HEK293 (cell line): ENCODE measurements at regions not wholly inside any gene's neighbourhood (a gene's known extent, or its start where the extent isn't known, plus 50 kb on each side); places are given as distances from the start of the nearest gene placed in this dataset.

Experiments used
- CTCF ChIA-PET: fragments of 350-600 bp; formaldehyde crosslinking; extraction: SDS; loops from one replicate; lab custom pipeline; 2021; ENCODE audit warnings: antibody characterized with exemption; lab: Yijun Ruan, JAX
- POLR2A ChIA-PET: fragments of 300-600 bp; formaldehyde crosslinking; extraction: SDS; loops from one replicate; lab custom pipeline; 2020; ENCODE audit warnings: antibody characterized with exemption, inconsistent platforms; lab: Yijun Ruan, JAX
- H3K27ac ChIP-seq: fragments of 200-500 bp; sonication (Bioruptor generic); 2 replicates; pipeline ENCODE4 v1.5.1; 2014; ENCODE audit warnings: low read depth, low read length, control low read depth, inconsistent platforms; ENCODE audit errors: extremely low read depth
- H3K36me3 ChIP-seq, 2 experiments: fragments of 200-500 bp in 1 of 2; sonication (Bioruptor generic) in 1 of 2; 1 replicate in 1 of 2; 2 replicates in 1 of 2; pipeline ENCODE4 v1.5.1; 2014 to 2017; ENCODE audit warnings: inconsistent platforms in 2 of 2, low read length in 2 of 2; ENCODE audit not compliant: control insufficient read depth in 2 of 2, insufficient read depth in 1 of 2
- H3K4me1 ChIP-seq: fragments of 200-500 bp; sonication (Bioruptor generic); 2 replicates; pipeline ENCODE4 v1.5.1; 2014; ENCODE audit warnings: mild to moderate bottlenecking, low read length, inconsistent platforms; ENCODE audit not compliant: control insufficient read depth, insufficient read depth
- H3K4me3 ChIP-seq: 2 replicates; pipeline ENCODE4 v1.5.1; 2011; ENCODE audit warnings: low read depth, mild to moderate bottlenecking, control low read depth, low read length, moderate library complexity
- H3K9me3 ChIP-seq: fragments of 200-500 bp; sonication (Bioruptor generic); 2 replicates; pipeline ENCODE4 v1.5.1; 2014; ENCODE audit warnings: low read depth, low read length, inconsistent platforms; ENCODE audit not compliant: control insufficient read depth, insufficient read depth
- BCL11B ChIP-seq: fragments of 450-650 bp; formaldehyde crosslinking; IDR thresholded peaks from 2 replicates; pipeline ENCODE4 v1.5.1; 2016; ENCODE audit warnings: low read depth, missing biosample characterization, missing genetic modification characterization
- GLIS1 ChIP-seq: fragments of 450-650 bp; formaldehyde crosslinking; IDR thresholded peaks from 2 replicates; pipeline ENCODE4 v1.5.1; 2016; ENCODE audit warnings: missing biosample characterization, missing genetic modification characterization
- ZBTB17 ChIP-seq: fragments of 450-650 bp; formaldehyde crosslinking; IDR thresholded peaks from 2 replicates; pipeline ENCODE4 v1.5.1; 2016; ENCODE audit warnings: missing biosample characterization, missing genetic modification characterization
- ZBTB48 ChIP-seq: fragments of 450-650 bp; formaldehyde crosslinking; IDR thresholded peaks from 2 replicates; pipeline ENCODE4 v1.5.1; 2016; ENCODE audit warnings: missing biosample characterization, missing genetic modification characterization
- ZFP41 ChIP-seq: fragments of 450-650 bp; formaldehyde crosslinking; IDR thresholded peaks from 2 replicates; pipeline ENCODE4 v1.5.1; 2016; ENCODE audit warnings: missing biosample characterization, missing genetic modification characterization, borderline replicate concordance
- ZNF140 ChIP-seq: fragments of 450-650 bp; formaldehyde crosslinking; IDR thresholded peaks from 2 replicates; pipeline ENCODE4 v1.5.1; 2016; ENCODE audit warnings: missing biosample characterization, missing genetic modification characterization
- ZNF274 ChIP-seq, 2 experiments: fragments of 200-500 bp in 1 of 2; fragments of 450-650 bp in 1 of 2; sonication (Bioruptor generic) in 1 of 2; formaldehyde crosslinking in 1 of 2; IDR thresholded peaks; 2 replicates each; pipeline versions ENCODE4 v1.5.1 to v1.6.1; 2014 to 2016; ENCODE audit warnings: borderline replicate concordance in 1 of 2, inconsistent platforms in 1 of 2, low read length in 1 of 2, missing biosample characterization in 1 of 2, missing genetic modification characterization in 1 of 2
- ZNF350 ChIP-seq: fragments of 450-650 bp; formaldehyde crosslinking; IDR thresholded peaks from 2 replicates; pipeline ENCODE4 v1.5.0; 2017; ENCODE audit warnings: missing biosample characterization, mild to moderate bottlenecking, missing genetic modification characterization
- ZNF354C ChIP-seq: fragments of 450-650 bp; formaldehyde crosslinking; IDR thresholded peaks from 2 replicates; pipeline ENCODE4 v1.5.1; 2016; ENCODE audit warnings: missing biosample characterization, missing genetic modification characterization, low read depth, borderline replicate concordance
- ZNF488 ChIP-seq: fragments of 450-650 bp; formaldehyde crosslinking; IDR thresholded peaks from 2 replicates; pipeline ENCODE4 v1.5.1; 2016; ENCODE audit warnings: missing biosample characterization, missing genetic modification characterization
- ZNF501 ChIP-seq: fragments of 450-650 bp; formaldehyde crosslinking; IDR thresholded peaks from 2 replicates; pipeline ENCODE4 v1.5.1; 2016; ENCODE audit warnings: missing biosample characterization, missing genetic modification characterization
- ZNF571 ChIP-seq: fragments of 450-650 bp; formaldehyde crosslinking; IDR thresholded peaks from 2 replicates; pipeline ENCODE4 v1.5.0; 2017; ENCODE audit warnings: missing biosample characterization, missing genetic modification characterization
- ZNF747 ChIP-seq: fragments of 450-650 bp; formaldehyde crosslinking; IDR thresholded peaks from 2 replicates; pipeline ENCODE4 v1.5.1; 2016; ENCODE audit warnings: missing biosample characterization, missing genetic modification characterization
- ZNF768 ChIP-seq: fragments of 450-650 bp; formaldehyde crosslinking; IDR thresholded peaks from 2 replicates; pipeline ENCODE4 v1.5.1; 2018; ENCODE audit warnings: missing biosample characterization, mild to moderate bottlenecking, missing genetic modification characterization
- ZXDB ChIP-seq: fragments of 450-650 bp; formaldehyde crosslinking; IDR thresholded peaks from 2 replicates; pipeline ENCODE4 v1.5.1; 2016; ENCODE audit warnings: missing biosample characterization, missing genetic modification characterization
- TF ChIP-seq, protein P1 (sequence below): fragments of 450-650 bp; formaldehyde crosslinking; IDR thresholded peaks from 2 replicates; pipeline ENCODE4 v1.5.1; 2016; ENCODE audit warnings: missing biosample characterization, missing genetic modification characterization
- TF ChIP-seq, protein P2 (sequence below): fragments of 450-650 bp; formaldehyde crosslinking; IDR thresholded peaks from 2 replicates; pipeline ENCODE4 v1.5.1; 2017; ENCODE audit warnings: missing biosample characterization, missing genetic modification characterization
- TF ChIP-seq, protein P3 (sequence below): fragments of 450-650 bp; formaldehyde crosslinking; IDR thresholded peaks from 2 replicates; pipeline ENCODE4; 2016; ENCODE audit warnings: missing biosample characterization, missing genetic modification characterization
- TF ChIP-seq, protein P4 (sequence below): fragments of 450-650 bp; formaldehyde crosslinking; IDR thresholded peaks from 2 replicates; pipeline ENCODE4 v1.5.1; 2016; ENCODE audit warnings: missing biosample characterization, missing genetic modification characterization

DNA sequence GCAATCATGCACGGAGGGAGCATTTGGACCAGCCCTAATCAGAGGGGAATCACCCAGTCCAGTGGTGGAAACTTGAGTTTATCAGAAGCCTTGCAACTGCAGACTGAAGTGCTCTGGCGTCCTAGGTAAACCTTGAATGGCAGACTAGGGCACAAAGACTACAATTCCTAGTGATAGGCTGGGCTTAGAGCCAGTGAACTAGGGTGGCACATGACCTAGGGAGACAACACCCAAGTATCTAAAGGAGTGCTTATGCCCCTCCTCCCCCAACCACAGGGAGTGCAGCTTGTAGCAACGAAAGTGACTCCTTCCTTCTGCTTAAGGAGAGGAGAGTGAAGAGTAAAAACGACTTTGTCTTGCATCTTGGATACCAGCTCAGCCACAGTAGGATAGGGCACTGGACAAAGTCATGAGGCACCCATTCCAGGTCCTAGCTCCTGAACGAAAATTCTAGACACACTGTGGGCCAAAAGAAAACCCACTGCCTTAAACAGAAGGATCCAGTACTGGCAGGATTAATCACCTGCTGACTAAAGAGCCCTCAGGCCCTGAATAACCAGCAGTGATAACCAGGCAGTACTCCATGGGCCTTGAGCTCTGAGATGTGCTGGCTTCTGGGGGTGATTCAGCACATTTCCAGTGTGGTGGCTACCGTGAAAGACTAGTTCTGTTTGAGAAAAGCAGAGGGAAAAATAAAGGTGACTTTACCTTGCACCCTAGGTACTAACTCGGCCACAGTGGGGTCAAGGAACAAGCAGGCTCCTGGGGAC is 58.7 kb upstream of the STARD8 start:
- H3K27ac ChIP-seq, result no peak overlapping the region
- TF ChIP-seq ZNF354C (tag by site-specific recombination), result no peak
- no peak for TF ChIP-seq ZBTB48 (tag by site-specific recombination)
- TF ChIP-seq ZNF350 (tag by site-specific recombination), result no peak
- TF ChIP-seq ZNF501 (tag by site-specific recombination), result no peak
- TF ChIP-seq ZNF768 (tag by site-specific recombination), result no peak
- TF ChIP-seq ZNF140, result no peak
- TF ChIP-seq, protein P1, sequence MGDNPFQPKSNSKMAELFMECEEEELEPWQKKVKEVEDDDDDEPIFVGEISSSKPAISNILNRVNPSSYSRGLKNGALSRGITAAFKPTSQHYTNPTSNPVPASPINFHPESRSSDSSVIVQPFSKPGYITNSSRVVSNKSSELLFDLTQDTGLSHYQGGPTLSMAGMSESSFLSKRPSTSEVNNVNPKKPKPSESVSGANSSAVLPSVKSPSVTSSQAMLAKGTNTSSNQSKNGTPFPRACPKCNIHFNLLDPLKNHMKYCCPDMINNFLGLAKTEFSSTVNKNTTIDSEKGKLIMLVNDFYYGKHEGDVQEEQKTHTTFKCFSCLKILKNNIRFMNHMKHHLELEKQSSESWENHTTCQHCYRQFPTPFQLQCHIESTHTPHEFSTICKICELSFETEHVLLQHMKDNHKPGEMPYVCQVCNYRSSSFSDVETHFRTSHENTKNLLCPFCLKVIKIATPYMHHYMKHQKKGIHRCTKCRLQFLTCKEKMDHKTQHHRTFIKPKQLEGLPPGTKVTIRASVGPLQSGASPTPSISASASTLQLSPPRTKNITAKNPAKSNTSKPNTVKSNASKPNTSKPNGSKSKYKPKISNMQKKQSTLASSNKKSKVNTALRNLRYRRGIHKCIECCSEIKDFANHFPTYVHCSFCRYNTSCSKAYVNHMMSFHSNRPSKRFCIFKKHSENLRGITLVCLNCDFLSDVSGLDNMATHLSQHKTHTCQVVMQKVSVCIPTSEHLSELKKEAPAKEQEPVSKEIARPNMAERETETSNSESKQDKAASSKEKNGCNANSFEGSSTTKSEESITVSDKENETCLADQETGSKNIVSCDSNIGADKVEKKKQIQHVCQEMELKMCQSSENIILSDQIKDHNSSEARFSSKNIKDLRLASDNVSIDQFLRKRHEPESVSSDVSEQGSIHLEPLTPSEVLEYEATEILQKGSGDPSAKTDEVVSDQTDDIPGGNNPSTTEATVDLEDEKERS (tag by site-specific recombination), result no peak
- no peak for TF ChIP-seq BCL11B (tag by site-specific recombination)
- TF ChIP-seq ZNF274 (IDR thresholded peaks at IDR 0.05; ENCODE audit: low read length), result no peak
- no peak for TF ChIP-seq ZNF274 (tag by site-specific recombination; IDR thresholded peaks at IDR 0.05; ENCODE audit: borderline replicate concordance)
- no peak for TF ChIP-seq ZFP41 (tag by site-specific recombination)
- no peak for TF ChIP-seq ZXDB (tag by site-specific recombination)
- no peak for TF ChIP-seq ZNF747 (tag by site-specific recombination)
- TF ChIP-seq, all 188 proteins: peak for 0
- Histone ChIP-seq H3K36me3 (no peaks in the 10 kb centered on the region), H3K9me3 (peaks cover 2% of the 10 kb centered on the region), H3K4me3 (no peak overlapping the region), H3K4me1 (no peaks in the 10 kb centered on the region)
- ChIA-PET POLR2A (no interaction called here), CTCF (no interaction called here)

- Histone ChIP-seq H3K36me3 (no peaks in the 10 kb centered on the region), H3K27ac (no peak overlapping the region), H3K4me3 (no peak overlapping the region), H3K9me3 (peaks cover 2% of the 10 kb centered on the region), H3K4me1 (no peaks in the 10 kb centered on the region)
- TF ChIP-seq ZBTB48 (tag by site-specific recombination), result no peak
- TF ChIP-seq, protein P2, sequence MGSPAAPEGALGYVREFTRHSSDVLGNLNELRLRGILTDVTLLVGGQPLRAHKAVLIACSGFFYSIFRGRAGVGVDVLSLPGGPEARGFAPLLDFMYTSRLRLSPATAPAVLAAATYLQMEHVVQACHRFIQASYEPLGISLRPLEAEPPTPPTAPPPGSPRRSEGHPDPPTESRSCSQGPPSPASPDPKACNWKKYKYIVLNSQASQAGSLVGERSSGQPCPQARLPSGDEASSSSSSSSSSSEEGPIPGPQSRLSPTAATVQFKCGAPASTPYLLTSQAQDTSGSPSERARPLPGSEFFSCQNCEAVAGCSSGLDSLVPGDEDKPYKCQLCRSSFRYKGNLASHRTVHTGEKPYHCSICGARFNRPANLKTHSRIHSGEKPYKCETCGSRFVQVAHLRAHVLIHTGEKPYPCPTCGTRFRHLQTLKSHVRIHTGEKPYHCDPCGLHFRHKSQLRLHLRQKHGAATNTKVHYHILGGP (tag by site-specific recombination), result no peak
- no peak for TF ChIP-seq ZNF571 (tag by site-specific recombination)
- peak; percentile 85 for TF ChIP-seq GLIS1 (tag by site-specific recombination)
- TF ChIP-seq, protein P3, sequence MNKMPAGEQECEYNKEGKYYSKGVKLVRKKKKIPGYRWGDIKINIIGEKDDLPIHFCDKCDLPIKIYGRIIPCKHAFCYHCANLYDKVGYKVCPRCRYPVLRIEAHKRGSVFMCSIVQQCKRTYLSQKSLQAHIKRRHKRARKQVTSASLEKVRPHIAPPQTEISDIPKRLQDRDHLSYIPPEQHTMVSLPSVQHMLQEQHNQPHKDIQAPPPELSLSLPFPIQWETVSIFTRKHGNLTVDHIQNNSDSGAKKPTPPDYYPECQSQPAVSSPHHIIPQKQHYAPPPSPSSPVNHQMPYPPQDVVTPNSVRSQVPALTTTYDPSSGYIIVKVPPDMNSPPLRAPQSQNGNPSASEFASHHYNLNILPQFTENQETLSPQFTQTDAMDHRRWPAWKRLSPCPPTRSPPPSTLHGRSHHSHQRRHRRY (tag by site-specific recombination), result no peak
- TF ChIP-seq ZBTB17 (tag by site-specific recombination), result no peak
- TF ChIP-seq, protein P4, sequence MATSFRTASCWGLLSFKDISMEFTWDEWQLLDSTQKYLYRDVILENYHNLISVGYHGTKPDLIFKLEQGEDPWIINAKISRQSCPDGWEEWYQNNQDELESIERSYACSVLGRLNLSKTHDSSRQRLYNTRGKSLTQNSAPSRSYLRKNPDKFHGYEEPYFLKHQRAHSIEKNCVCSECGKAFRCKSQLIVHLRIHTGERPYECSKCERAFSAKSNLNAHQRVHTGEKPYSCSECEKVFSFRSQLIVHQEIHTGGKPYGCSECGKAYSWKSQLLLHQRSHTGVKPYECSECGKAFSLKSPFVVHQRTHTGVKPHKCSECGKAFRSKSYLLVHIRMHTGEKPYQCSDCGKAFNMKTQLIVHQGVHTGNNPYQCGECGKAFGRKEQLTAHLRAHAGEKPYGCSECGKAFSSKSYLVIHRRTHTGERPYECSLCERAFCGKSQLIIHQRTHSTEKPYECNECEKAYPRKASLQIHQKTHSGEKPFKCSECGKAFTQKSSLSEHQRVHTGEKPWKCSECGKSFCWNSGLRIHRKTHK, result no peak
- TF ChIP-seq ZNF488, result no peak
- POLR2A ChIA-PET, result no interaction called here
- CTCF ChIA-PET, result interaction anchor here (1.0 kb wide), 1 partner anchor 11 kb away, joined by 3 read pairs; no protein-coding TSS in a partner anchor
Observed at GRCh38 chrX:68589372-68589753, 58.1 kb upstream of the STARD8 start.
